Dedifferentiated amniotic fluid mesenchymal stem cell (primary cell): ENCODE measurements at regions not wholly inside any gene's neighbourhood (a gene's known extent, or its start where the extent isn't known, plus 50 kb on each side); places are given as distances from the start of the nearest gene placed in this dataset.
"Not testable (repeated sequence)": the region's sequence is repeated elsewhere in the genome, so short reads cannot be mapped to it uniquely, and the experiment has no call there.

ENCODE experiments used
- DNase-seq: peaks from one replicate; pipeline ENCODE4 v3.0.0-alpha.2; 2016; ENCODE audit errors: extremely low spot score

GRCh38 chr1:157269656-157270375 lies 131.6 kb upstream of the ETV3 start:
- no peak for DNase-seq

GRCh38 chr1:157262891-157263290 lies 124.7 kb upstream of the ETV3 start:
- DNase-seq: no peak

GRCh38 chr1:157262422-157262821 lies 124.2 kb upstream of the ETV3 start:
- no peak for DNase-seq

GRCh38 chr1:157255891-157256290 lies 117.7 kb upstream of the ETV3 start:
- not testable (repeated sequence) for DNase-seq

- not testable (repeated sequence) for DNase-seq
Observed at GRCh38 chr1:157254183-157254582, 116.0 kb upstream of the ETV3 start.

GRCh38 chr1:157252473-157252872 lies 114.3 kb upstream of the ETV3 start:
- no peak for DNase-seq

- no peak for DNase-seq
Observed at GRCh38 chr1:157249739-157250138, 111.5 kb upstream of the ETV3 start.

- no peak for DNase-seq
Observed at GRCh38 chr1:157249326-157249725, 111.1 kb upstream of the ETV3 start.

- not testable (repeated sequence) for DNase-seq
Observed at GRCh38 chr1:157247764-157248049, 109.5 kb upstream of the ETV3 start.

GRCh38 chr1:157247005-157247763 lies 109.0 kb upstream of the ETV3 start:
- DNase-seq: no peak

- no peak for DNase-seq
Observed at GRCh38 chr1:157245823-157246222, 107.6 kb upstream of the ETV3 start.

GRCh38 chr1:157241185-157241538 lies 103.0 kb upstream of the ETV3 start:
- no peak for DNase-seq

GRCh38 chr1:157240495-157241184 lies 102.4 kb upstream of the ETV3 start:
- DNase-seq: no peak

- DNase-seq: no peak
Observed at GRCh38 chr1:157239936-157240335, 101.7 kb upstream of the ETV3 start.

- no peak for DNase-seq
Observed at GRCh38 chr1:157238585-157238984, 100.4 kb upstream of the ETV3 start.

- DNase-seq: no peak
Observed at GRCh38 chr1:157237981-157238380, 99.8 kb upstream of the ETV3 start.

GRCh38 chr1:157237522-157237921 lies 99.3 kb upstream of the ETV3 start:
- no peak for DNase-seq

- no peak for DNase-seq
Observed at GRCh38 chr1:157236072-157236471, 97.9 kb upstream of the ETV3 start.

- DNase-seq: no peak
Observed at GRCh38 chr1:157235307-157235706, 97.1 kb upstream of the ETV3 start.

GRCh38 chr1:157234705-157235273 lies 96.6 kb upstream of the ETV3 start:
- no peak for DNase-seq

GRCh38 chr1:157233131-157233530 lies 94.9 kb upstream of the ETV3 start:
- DNase-seq: no peak

- DNase-seq: no peak
Observed at GRCh38 chr1:157231846-157232525, 93.8 kb upstream of the ETV3 start.
